ENCODE measurements at regions not wholly inside any gene's neighbourhood (a gene's known extent, or its start where the extent isn't known, plus 50 kb on each side); places are given as distances from the start of the nearest gene placed in this dataset.

- DNase-seq (ENCODE audit: low spot score) = no peak
Measured at GRCh38 chr10:130799532-130799931, 512.0 kb downstream of the TCERG1L start.

GRCh38 chr10:130800281-130800680 is 511.2 kb downstream of the TCERG1L start:
- no peak for DNase-seq (ENCODE audit: low spot score)

- no peak for DNase-seq (ENCODE audit: low spot score)
Measured at GRCh38 chr10:130801276-130801675, 510.2 kb downstream of the TCERG1L start.

- no peak for DNase-seq (ENCODE audit: low spot score)
Measured at GRCh38 chr10:130801784-130802183, 509.7 kb downstream of the TCERG1L start.

GRCh38 chr10:130802301-130802700 is 509.2 kb downstream of the TCERG1L start:
- DNase-seq (ENCODE audit: low spot score) = no peak

GRCh38 chr10:130804281-130804680 is 507.2 kb downstream of the TCERG1L start:
- DNase-seq (ENCODE audit: low spot score) = no peak

- DNase-seq (ENCODE audit: low spot score) = no peak
Measured at GRCh38 chr10:130804778-130805634, 506.5 kb downstream of the TCERG1L start.

- no peak for DNase-seq (ENCODE audit: low spot score)
Measured at GRCh38 chr10:130805635-130806030, 505.9 kb downstream of the TCERG1L start.

GRCh38 chr10:130806426-130806825 is 505.1 kb downstream of the TCERG1L start:
- no peak for DNase-seq (ENCODE audit: low spot score)

GRCh38 chr10:130807096-130807495 is 504.4 kb downstream of the TCERG1L start:
- DNase-seq (ENCODE audit: low spot score) = no peak

GRCh38 chr10:130807721-130808120 is 503.8 kb downstream of the TCERG1L start:
- DNase-seq (ENCODE audit: low spot score) = no peak

GRCh38 chr10:130808243-130808642 is 503.3 kb downstream of the TCERG1L start:
- no peak for DNase-seq (ENCODE audit: low spot score)

- DNase-seq (ENCODE audit: low spot score) = no peak
Measured at GRCh38 chr10:130808686-130809085, 502.8 kb downstream of the TCERG1L start.

- DNase-seq (ENCODE audit: low spot score) = no peak
Measured at GRCh38 chr10:130809181-130809580, 502.3 kb downstream of the TCERG1L start.

GRCh38 chr10:130809761-130810515 is 501.6 kb downstream of the TCERG1L start:
- no peak for DNase-seq (ENCODE audit: low spot score)

- DNase-seq (ENCODE audit: low spot score) = no peak
Measured at GRCh38 chr10:130810856-130811255, 500.7 kb downstream of the TCERG1L start.

- DNase-seq (ENCODE audit: low spot score) = no peak
Measured at GRCh38 chr10:130812381-130813148, 499.0 kb downstream of the TCERG1L start.

GRCh38 chr10:130814610-130815009 is 496.9 kb downstream of the TCERG1L start:
- no peak for DNase-seq (ENCODE audit: low spot score)

- no peak for DNase-seq (ENCODE audit: low spot score)
Measured at GRCh38 chr10:130816116-130816901, 495.2 kb downstream of the TCERG1L start.

GRCh38 chr10:130817046-130817624 is 494.4 kb downstream of the TCERG1L start:
- no peak for DNase-seq (ENCODE audit: low spot score)

- DNase-seq (ENCODE audit: low spot score) = no peak
Measured at GRCh38 chr10:130817674-130818073, 493.8 kb downstream of the TCERG1L start.

Data from activated CD4-positive, alpha-beta T cell treated with anti-CD3 and anti-CD28 coated beads, Interleukin-2, Interleukin-4, amounts not matched to agents 100 ng/mL and 50 ng/mL, durations not matched to agents 16 hours and 8 hours (primary cell).